HEK293T (cell line): ENCODE measurements at regions not wholly inside any gene's neighbourhood (a gene's known extent, or its start where the extent isn't known, plus 50 kb on each side); places are given as distances from the start of the nearest gene placed in this dataset.

Experiments
- ARNT ChIP-seq: fragments of 450-650 bp; IDR thresholded peaks from 2 replicates; pipeline ENCODE4 v1.6.1; 2017; ENCODE audit warnings: mild to moderate bottlenecking
- BHLHE40 ChIP-seq: fragments of 450-650 bp; IDR thresholded peaks from 2 replicates; pipeline ENCODE4 v1.6.1; 2016; ENCODE audit warnings: mild to moderate bottlenecking, moderate library complexity, borderline replicate concordance
- ELF4 ChIP-seq: fragments of 450-650 bp; IDR thresholded peaks from 2 replicates; pipeline ENCODE4 v1.6.1; 2017; ENCODE audit warnings: antibody characterized with exemption
- FOXK2 ChIP-seq: fragments of 450-650 bp; IDR thresholded peaks from 2 replicates; pipeline ENCODE4 v1.6.1; 2016; ENCODE audit warnings: mild to moderate bottlenecking
- FOXM1 ChIP-seq: fragments of 450-650 bp; IDR thresholded peaks from 2 replicates; pipeline ENCODE4 v1.6.1; 2017; ENCODE audit warnings: mild to moderate bottlenecking, borderline replicate concordance
- HDGF ChIP-seq: fragments of 450-650 bp; IDR thresholded peaks from 2 replicates; pipeline ENCODE4 v1.6.1; 2017; ENCODE audit warnings: antibody characterized with exemption, borderline replicate concordance
- L3MBTL2 ChIP-seq: fragments of 450-650 bp; conservative IDR thresholded peaks from 2 replicates; pipeline ENCODE4 v1.6.1; 2016; ENCODE audit warnings: mild to moderate bottlenecking
- NFRKB ChIP-seq: fragments of 450-650 bp; IDR thresholded peaks from 2 replicates; pipeline ENCODE4 v1.6.1; 2016; ENCODE audit warnings: mild to moderate bottlenecking, moderate library complexity
- SP1 ChIP-seq: fragments of 450-650 bp; IDR thresholded peaks from 2 replicates; pipeline ENCODE4 v1.6.1; 2017
- SUZ12 ChIP-seq: fragments of 450-650 bp; IDR thresholded peaks from 2 replicates; pipeline ENCODE4 v1.6.1; 2016; ENCODE audit warnings: mild to moderate bottlenecking
- TF ChIP-seq, protein P1 (sequence below): fragments of 450-650 bp; IDR thresholded peaks from 2 replicates; pipeline ENCODE4 v1.6.1; 2016

DNA sequence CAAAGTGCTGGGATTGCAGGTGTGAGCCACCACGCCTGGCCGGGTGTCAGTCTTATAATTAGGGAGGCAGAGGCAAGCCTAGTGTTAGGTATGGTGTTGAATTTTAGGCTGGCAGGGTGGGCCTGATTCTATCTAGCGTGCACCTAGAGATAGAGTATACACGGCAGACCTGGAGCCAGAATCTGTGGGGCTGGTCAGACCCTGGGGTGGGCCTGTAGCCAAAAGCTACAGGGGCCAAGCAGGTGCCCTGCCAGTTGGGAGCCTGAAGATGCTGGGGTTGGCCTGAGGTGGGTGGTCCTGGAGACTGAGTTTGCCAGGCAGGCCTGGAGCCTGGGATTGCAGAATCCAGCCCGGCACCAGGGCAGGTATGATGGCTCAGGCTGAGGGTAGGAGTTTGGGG is 1580.3 kb downstream of the ARAP2 start:
- no peak for TF ChIP-seq SP1
- no peak for TF ChIP-seq FOXM1
- TF ChIP-seq NFRKB: no peak
- TF ChIP-seq SUZ12: no peak
- no peak for TF ChIP-seq FOXK2
- no peak for TF ChIP-seq ELF4
- TF ChIP-seq BHLHE40: no peak
- TF ChIP-seq L3MBTL2: no peak
- TF ChIP-seq ARNT: no peak
- no peak for TF ChIP-seq HDGF
- TF ChIP-seq, protein P1, sequence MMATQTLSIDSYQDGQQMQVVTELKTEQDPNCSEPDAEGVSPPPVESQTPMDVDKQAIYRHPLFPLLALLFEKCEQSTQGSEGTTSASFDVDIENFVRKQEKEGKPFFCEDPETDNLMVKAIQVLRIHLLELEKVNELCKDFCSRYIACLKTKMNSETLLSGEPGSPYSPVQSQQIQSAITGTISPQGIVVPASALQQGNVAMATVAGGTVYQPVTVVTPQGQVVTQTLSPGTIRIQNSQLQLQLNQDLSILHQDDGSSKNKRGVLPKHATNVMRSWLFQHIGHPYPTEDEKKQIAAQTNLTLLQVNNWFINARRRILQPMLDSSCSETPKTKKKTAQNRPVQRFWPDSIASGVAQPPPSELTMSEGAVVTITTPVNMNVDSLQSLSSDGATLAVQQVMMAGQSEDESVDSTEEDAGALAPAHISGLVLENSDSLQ: no peak
